Colonic mucosa (tissue), 4 donors: ENCODE measurements at regions not wholly inside any gene's neighbourhood (a gene's known extent, or its start where the extent isn't known, plus 50 kb on each side); places are given as distances from the start of the nearest gene placed in this dataset.
"Not testable (repeated sequence)": the region's sequence is repeated elsewhere in the genome, so short reads cannot be mapped to it uniquely, and the experiment has no call there.

Experiments used
- DNase-seq: peaks from one replicate; pipeline ENCODE4 v3.0.0-alpha.2; 2020
- H3K27ac ChIP-seq: fragments of 200-600 bp; one replicate; pipeline ENCODE4 v1.8.0; 2021
- H3K27me3 ChIP-seq: fragments of 200-600 bp; one replicate; pipeline ENCODE4 v1.8.0; 2021
- H3K36me3 ChIP-seq: fragments of 200-600 bp; one replicate; pipeline ENCODE4 v1.8.0; 2021
- H3K4me1 ChIP-seq: fragments of 200-600 bp; one replicate; pipeline ENCODE4 v1.8.0; 2021; ENCODE audit warnings: mild to moderate bottlenecking
- H3K4me3 ChIP-seq: fragments of 200-600 bp; one replicate; pipeline ENCODE4 v1.8.0; 2021
- H3K9ac ChIP-seq, 2 donors: one replicate each; pipeline ENCODE4 v1.7.0; 2013; ENCODE audit warnings: control low read depth in 2 of 2, low read depth in 2 of 2, low read length in 2 of 2
- H3K9me3 ChIP-seq: fragments of 200-600 bp; one replicate; pipeline ENCODE4 v1.8.0; 2021
- intact Hi-C: fragments of 100-400 bp; cut with DNase I; formaldehyde crosslinking; loops from one replicate; pipeline ENCODE4 v1.14.1; 2022
- TF ChIP-seq, protein P1 (sequence below): fragments of 200-600 bp; IDR thresholded peaks from one replicate; pipeline ENCODE4 v1.8.0; 2022; ENCODE audit warnings: antibody characterized with exemption, mild to moderate bottlenecking
- donor health status: healthy.
- donor health status: DM: no; HTN: no; CAD: no.
- donor health status: DM: no; HTN: no; CAD: no.

DNA sequence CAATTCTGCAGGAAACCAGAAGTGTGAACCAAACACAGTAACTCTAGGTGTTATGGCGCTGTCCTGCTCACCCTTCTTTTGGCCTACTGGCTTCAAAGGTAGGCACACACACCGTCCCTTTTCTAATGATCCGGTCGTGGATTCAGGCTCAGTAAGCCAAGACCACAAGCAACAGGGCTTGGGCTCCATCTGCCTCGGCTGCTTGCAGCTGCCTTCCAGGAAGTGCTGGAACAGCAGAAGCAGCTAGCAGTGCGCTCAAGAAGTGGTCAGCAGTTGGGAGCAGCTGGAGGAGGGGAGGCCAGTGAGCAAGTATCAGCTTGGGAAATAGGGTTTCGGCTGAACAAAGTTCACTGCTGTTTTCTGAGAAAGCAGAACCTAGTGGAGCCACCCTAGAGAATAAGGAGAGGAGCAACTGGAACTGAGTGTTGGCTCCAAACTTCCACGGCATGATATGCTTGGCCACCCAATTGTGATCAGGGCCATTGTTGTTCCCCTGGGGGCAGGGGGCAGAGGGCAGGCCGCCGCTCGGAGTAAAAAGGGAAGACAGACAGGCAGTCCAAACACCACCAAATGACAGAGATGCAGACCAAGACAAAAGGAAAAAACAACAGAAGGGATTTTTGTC, 173.4 kb downstream of the TOMM20 start:
- Histone ChIP-seq H3K27me3 (no peaks in the 10 kb centered on the region), H3K4me3 (no peak overlapping the region), H3K9ac (peak overlapping the region; percentile 33 to 89), H3K36me3 (no peaks in the 10 kb centered on the region), H3K4me1 (peaks cover 24% of the 10 kb centered on the region), H3K27ac (peak overlapping the region; percentile 98), H3K9me3 (no peaks in the 10 kb centered on the region)
- intact Hi-C loops, result loop anchor here (5.0 to 10.0 kb wide), 2 partner anchors 130 to 233 kb away; no protein-coding TSS in a partner anchor
- peak; percentile 84 for DNase-seq
- TF ChIP-seq, protein P1, sequence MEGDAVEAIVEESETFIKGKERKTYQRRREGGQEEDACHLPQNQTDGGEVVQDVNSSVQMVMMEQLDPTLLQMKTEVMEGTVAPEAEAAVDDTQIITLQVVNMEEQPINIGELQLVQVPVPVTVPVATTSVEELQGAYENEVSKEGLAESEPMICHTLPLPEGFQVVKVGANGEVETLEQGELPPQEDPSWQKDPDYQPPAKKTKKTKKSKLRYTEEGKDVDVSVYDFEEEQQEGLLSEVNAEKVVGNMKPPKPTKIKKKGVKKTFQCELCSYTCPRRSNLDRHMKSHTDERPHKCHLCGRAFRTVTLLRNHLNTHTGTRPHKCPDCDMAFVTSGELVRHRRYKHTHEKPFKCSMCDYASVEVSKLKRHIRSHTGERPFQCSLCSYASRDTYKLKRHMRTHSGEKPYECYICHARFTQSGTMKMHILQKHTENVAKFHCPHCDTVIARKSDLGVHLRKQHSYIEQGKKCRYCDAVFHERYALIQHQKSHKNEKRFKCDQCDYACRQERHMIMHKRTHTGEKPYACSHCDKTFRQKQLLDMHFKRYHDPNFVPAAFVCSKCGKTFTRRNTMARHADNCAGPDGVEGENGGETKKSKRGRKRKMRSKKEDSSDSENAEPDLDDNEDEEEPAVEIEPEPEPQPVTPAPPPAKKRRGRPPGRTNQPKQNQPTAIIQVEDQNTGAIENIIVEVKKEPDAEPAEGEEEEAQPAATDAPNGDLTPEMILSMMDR, result no peak

DNA sequence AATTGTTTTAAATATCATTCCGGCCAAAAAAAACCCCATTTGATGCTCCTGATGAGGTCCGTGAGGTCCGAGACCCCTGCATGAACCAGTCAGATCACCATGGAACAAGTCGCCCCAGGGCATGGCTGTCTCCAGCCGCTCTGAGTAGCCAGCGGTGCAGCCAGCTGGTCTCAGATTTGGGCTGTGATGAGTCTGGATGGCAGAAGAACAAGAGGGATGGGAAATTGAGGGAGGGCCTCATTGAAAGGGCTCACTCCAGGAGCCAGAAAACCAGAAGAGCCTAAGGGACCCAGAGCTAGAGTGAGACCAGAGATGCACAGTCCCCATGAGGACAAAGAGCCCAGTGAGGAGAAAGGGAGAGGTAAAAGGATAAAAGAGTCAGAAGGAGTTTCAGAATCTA, 174.0 kb downstream of the TOMM20 start:
- Histone ChIP-seq H3K4me3 (no peak overlapping the region), H3K4me1 (peaks cover 24% of the 10 kb centered on the region), H3K27me3 (no peaks in the 10 kb centered on the region), H3K9me3 (no peaks in the 10 kb centered on the region), H3K36me3 (no peaks in the 10 kb centered on the region), H3K27ac (peak overlapping the region; percentile 98), H3K9ac (peak overlapping the region in 1 of 2 donors; percentile 89)
- TF ChIP-seq, protein P1, result no peak
- intact Hi-C loops, result loop anchor here (5.0 to 10.0 kb wide), 2 partner anchors 130 to 232 kb away; no protein-coding TSS in a partner anchor
- peak; percentile 22 for DNase-seq

GRCh38 chr1:234953655-234954405, 174.8 kb downstream of the TOMM20 start:
- Histone ChIP-seq H3K27ac (no peak overlapping the region), H3K9me3 (no peaks in the 10 kb centered on the region), H3K4me3 (no peak overlapping the region), H3K36me3 (no peaks in the 10 kb centered on the region), H3K9ac (no peak overlapping the region), H3K4me1 (peaks cover 19% of the 10 kb centered on the region), H3K27me3 (no peaks in the 10 kb centered on the region)
- peak; percentile 18 for DNase-seq
- TF ChIP-seq, protein P1, result no peak
- intact Hi-C loops, result loop anchor here (10.0 kb wide), 1 partner anchor 129 kb away; no protein-coding TSS in a partner anchor

GRCh38 chr1:234950598-234950997, 178.0 kb downstream of the TOMM20 start:
- no peak overlapping the region for H3K4me3 ChIP-seq
- H3K27me3 ChIP-seq, result no peaks in the 10 kb centered on the region
- no peaks in the 10 kb centered on the region for H3K9me3 ChIP-seq
- no peak overlapping the region for H3K9ac ChIP-seq
- intact Hi-C loops, result loop anchor here (10.0 kb wide), 1 partner anchor 126 kb away; no protein-coding TSS in a partner anchor
- TF ChIP-seq, protein P1, result no peak
- H3K4me1 ChIP-seq, result peaks cover 7% of the 10 kb centered on the region
- no peak for DNase-seq
- no peak overlapping the region for H3K27ac ChIP-seq
- H3K36me3 ChIP-seq, result no peaks in the 10 kb centered on the region

- H3K4me3 ChIP-seq, H3K27ac ChIP-seq, H3K27me3 ChIP-seq, H3K9ac ChIP-seq, H3K36me3 ChIP-seq, H3K4me1 ChIP-seq, DNase-seq, H3K9me3 ChIP-seq, intact Hi-C loops: not testable (repeated sequence)
These were observed 179.1 kb downstream of the TOMM20 start for GRCh38 chr1:234949528-234949927.
